ENCODE measurements at regions not wholly inside any gene's neighbourhood (a gene's known extent, or its start where the extent isn't known, plus 50 kb on each side); places are given as distances from the start of the nearest gene placed in this dataset.

GRCh38 chr2:215597577-215597976 is 161.7 kb upstream of the FN1 start:
- ATAC-seq = no peak
- ChIA-PET POLR2A (no interaction called here), CTCF (no interaction called here)
- H3K27ac Mint-ChIP-seq = no peak overlapping the region
- H3K4me3 Mint-ChIP-seq = no peak overlapping the region
- no peaks in the 10 kb centered on the region for H3K9me3 ChIP-seq (ENCODE audit: control insufficient read depth in 2 of 3, low read length in 3 of 3)
- no peak overlapping the region for H3K27ac ChIP-seq (ENCODE audit: low read depth, low read length)
- H3K4me1 Mint-ChIP-seq = no peaks in the 10 kb centered on the region
- no peaks in the 10 kb centered on the region for H3K4me1 ChIP-seq (ENCODE audit: control insufficient read depth in 2 of 2, insufficient read depth in 2 of 2, low read length in 2 of 2)
- no peaks in the 10 kb centered on the region for H3K36me3 ChIP-seq (ENCODE audit: control insufficient read depth in 2 of 3, insufficient read depth in 3 of 3, low read length in 3 of 3)
- H3K4me3 ChIP-seq (ENCODE audit: low read length) = no peak overlapping the region
- H3K27me3 ChIP-seq (ENCODE audit: control insufficient read depth in 2 of 2, insufficient read depth in 2 of 2, low read length in 2 of 2) = no peaks in the 10 kb centered on the region
- no peaks in the 10 kb centered on the region for H3K9me3 Mint-ChIP-seq
- no peak for DNase-seq
- peaks cover 0 to 4% (median 0%) of the 10 kb centered on the region in 5 donors for H3K27me3 Mint-ChIP-seq
- intact Hi-C loops (cut with micrococcal nuclease) = no loop called here
- H3K36me3 Mint-ChIP-seq = no peaks in the 10 kb centered on the region

- intact Hi-C loops (cut with micrococcal nuclease) = no loop called here
- ATAC-seq = no peak
- H3K4me1 Mint-ChIP-seq = no peaks in the 10 kb centered on the region
- H3K4me3 Mint-ChIP-seq = no peak overlapping the region
- no peaks in the 10 kb centered on the region for H3K27me3 Mint-ChIP-seq
- no peaks in the 10 kb centered on the region for H3K36me3 Mint-ChIP-seq
- no peaks in the 10 kb centered on the region for H3K36me3 ChIP-seq (ENCODE audit: control insufficient read depth in 2 of 3, insufficient read depth in 3 of 3, low read length in 3 of 3)
- no peaks in the 10 kb centered on the region for H3K4me1 ChIP-seq (ENCODE audit: control insufficient read depth in 2 of 2, insufficient read depth in 2 of 2, low read length in 2 of 2)
- H3K27ac ChIP-seq (ENCODE audit: low read depth, low read length) = no peak overlapping the region
- H3K4me3 ChIP-seq (ENCODE audit: low read length) = no peak overlapping the region
- no peak for DNase-seq
- no peak overlapping the region for H3K27ac Mint-ChIP-seq
- no peaks in the 10 kb centered on the region for H3K9me3 ChIP-seq (ENCODE audit: control insufficient read depth in 2 of 3, low read length in 3 of 3)
- no peaks in the 10 kb centered on the region for H3K27me3 ChIP-seq (ENCODE audit: control insufficient read depth in 2 of 2, insufficient read depth in 2 of 2, low read length in 2 of 2)
- POLR2A ChIA-PET = no interaction called here
- CTCF ChIA-PET = no interaction called here
- H3K9me3 Mint-ChIP-seq = no peaks in the 10 kb centered on the region
Observed at GRCh38 chr2:215594766-215595165, 158.9 kb upstream of the FN1 start.

- no peaks in the 10 kb centered on the region for H3K36me3 Mint-ChIP-seq
- intact Hi-C loops (cut with micrococcal nuclease) = no loop called here
Observed at GRCh38 chr2:215590010-215590745, 154.3 kb upstream of the FN1 start.

GRCh38 chr2:215583881-215584280 is 148.0 kb upstream of the FN1 start:
- DNase-seq = no peak
- CTCF ChIA-PET = no interaction called here
- Histone ChIP-seq H3K27ac (ENCODE audit: low read depth, low read length) (no peak overlapping the region), H3K4me3 (ENCODE audit: low read length) (no peak overlapping the region), H3K27me3 (ENCODE audit: control insufficient read depth in 2 of 2, insufficient read depth in 2 of 2, low read length in 2 of 2) (no peaks in the 10 kb centered on the region), H3K36me3 (ENCODE audit: control insufficient read depth in 2 of 3, insufficient read depth in 3 of 3, low read length in 3 of 3) (no peaks in the 10 kb centered on the region), H3K9me3 (ENCODE audit: control insufficient read depth in 2 of 3, low read length in 3 of 3) (no peaks in the 10 kb centered on the region), H3K4me1 (ENCODE audit: control insufficient read depth in 2 of 2, insufficient read depth in 2 of 2, low read length in 2 of 2) (no peaks in the 10 kb centered on the region)
- no peak overlapping the region for H3K4me3 Mint-ChIP-seq
- no peak overlapping the region for H3K27ac Mint-ChIP-seq
- H3K4me1 Mint-ChIP-seq = no peaks in the 10 kb centered on the region
- intact Hi-C loops (cut with micrococcal nuclease) = no loop called here
- POLR2A ChIA-PET = no interaction called here
- ATAC-seq = no peak
- peaks cover 0 to 8% (median 0%) of the 10 kb centered on the region in 5 donors for H3K27me3 Mint-ChIP-seq
- H3K9me3 Mint-ChIP-seq = peaks cover 0 to 1% (median 0%) of the 10 kb centered on the region in 11 donors
- no peaks in the 10 kb centered on the region for H3K36me3 Mint-ChIP-seq

More at GRCh38 chr2:215590010-215590745, 154.3 kb upstream of the FN1 start:
- no peaks in the 10 kb centered on the region for H3K27me3 ChIP-seq (ENCODE audit: control insufficient read depth in 2 of 2, insufficient read depth in 2 of 2, low read length in 2 of 2)
- DNase-seq = no peak
- no peaks in the 10 kb centered on the region for H3K36me3 ChIP-seq (ENCODE audit: control insufficient read depth in 2 of 3, insufficient read depth in 3 of 3, low read length in 3 of 3)
- H3K27ac ChIP-seq (ENCODE audit: low read depth, low read length) = no peak overlapping the region
- Mint-ChIP-seq H3K4me3 (no peak overlapping the region), H3K27me3 (no peaks in the 10 kb centered on the region), H3K27ac (peak overlapping the region in 1 of 9 donors; percentile 22), H3K4me1 (no peaks in the 10 kb centered on the region), H3K9me3 (peaks cover 0 to 1% (median 0%) of the 10 kb centered on the region in 11 donors)
- H3K9me3 ChIP-seq (ENCODE audit: control insufficient read depth in 2 of 3, low read length in 3 of 3) = no peaks in the 10 kb centered on the region
- no peak overlapping the region for H3K4me3 ChIP-seq (ENCODE audit: low read length)
- no peak for ATAC-seq
- ChIA-PET CTCF (no interaction called here), POLR2A (no interaction called here)
- no peaks in the 10 kb centered on the region for H3K4me1 ChIP-seq (ENCODE audit: control insufficient read depth in 2 of 2, insufficient read depth in 2 of 2, low read length in 2 of 2)

- Histone ChIP-seq H3K4me1 (ENCODE audit: control insufficient read depth in 2 of 2, insufficient read depth in 2 of 2, low read length in 2 of 2) (no peaks in the 10 kb centered on the region), H3K9me3 (ENCODE audit: control insufficient read depth in 2 of 3, low read length in 3 of 3) (no peaks in the 10 kb centered on the region), H3K36me3 (ENCODE audit: control insufficient read depth in 2 of 3, insufficient read depth in 3 of 3, low read length in 3 of 3) (no peaks in the 10 kb centered on the region), H3K27me3 (ENCODE audit: control insufficient read depth in 2 of 2, insufficient read depth in 2 of 2, low read length in 2 of 2) (no peaks in the 10 kb centered on the region), H3K27ac (ENCODE audit: low read depth, low read length) (no peak overlapping the region), H3K4me3 (ENCODE audit: low read length) (no peak overlapping the region)
- Mint-ChIP-seq H3K4me1 (no peaks in the 10 kb centered on the region), H3K9me3 (no peaks in the 10 kb centered on the region), H3K36me3 (no peaks in the 10 kb centered on the region), H3K27ac (no peak overlapping the region), H3K4me3 (no peak overlapping the region), H3K27me3 (peaks cover 0 to 8% (median 0%) of the 10 kb centered on the region in 5 donors)
- DNase-seq = no peak
- intact Hi-C loops (cut with micrococcal nuclease) = no loop called here
- ChIA-PET CTCF (no interaction called here), POLR2A (interaction anchor here (0.5 kb wide), 1 partner anchor 301 kb away, joined by 3 read pairs; no protein-coding TSS in a partner anchor)
- no peak for ATAC-seq
Observed at GRCh38 chr2:215579809-215580208, 143.9 kb upstream of the FN1 start.

GRCh38 chr2:215577356-215577755 is 141.5 kb upstream of the FN1 start:
- Histone ChIP-seq H3K27ac (ENCODE audit: low read depth, low read length) (no peak overlapping the region), H3K4me1 (ENCODE audit: control insufficient read depth in 2 of 2, insufficient read depth in 2 of 2, low read length in 2 of 2) (no peaks in the 10 kb centered on the region), H3K36me3 (ENCODE audit: control insufficient read depth in 2 of 3, insufficient read depth in 3 of 3, low read length in 3 of 3) (no peaks in the 10 kb centered on the region), H3K27me3 (ENCODE audit: control insufficient read depth in 2 of 2, insufficient read depth in 2 of 2, low read length in 2 of 2) (no peaks in the 10 kb centered on the region), H3K4me3 (ENCODE audit: low read length) (no peak overlapping the region), H3K9me3 (ENCODE audit: control insufficient read depth in 2 of 3, low read length in 3 of 3) (no peaks in the 10 kb centered on the region)
- POLR2A ChIA-PET = no interaction called here
- DNase-seq = no peak
- H3K36me3 Mint-ChIP-seq = no peaks in the 10 kb centered on the region
- no peak overlapping the region for H3K27ac Mint-ChIP-seq
- intact Hi-C loops (cut with micrococcal nuclease) = no loop called here
- no peak overlapping the region for H3K4me3 Mint-ChIP-seq
- peaks cover 0 to 8% (median 0%) of the 10 kb centered on the region in 5 donors for H3K27me3 Mint-ChIP-seq
- no peaks in the 10 kb centered on the region for H3K9me3 Mint-ChIP-seq
- CTCF ChIA-PET = no interaction called here
- H3K4me1 Mint-ChIP-seq = no peaks in the 10 kb centered on the region
- ATAC-seq = no peak

GRCh38 chr2:215576572-215576971 is 140.7 kb upstream of the FN1 start:
- intact Hi-C loops (cut with micrococcal nuclease) = no loop called here
- H3K36me3 ChIP-seq (ENCODE audit: control insufficient read depth in 2 of 3, insufficient read depth in 3 of 3, low read length in 3 of 3) = no peaks in the 10 kb centered on the region
- no peak overlapping the region for H3K4me3 Mint-ChIP-seq
- no peaks in the 10 kb centered on the region for H3K27me3 ChIP-seq (ENCODE audit: control insufficient read depth in 2 of 2, insufficient read depth in 2 of 2, low read length in 2 of 2)
- H3K36me3 Mint-ChIP-seq = no peaks in the 10 kb centered on the region
- DNase-seq = no peak
- POLR2A ChIA-PET = no interaction called here
- H3K9me3 Mint-ChIP-seq = no peaks in the 10 kb centered on the region
- CTCF ChIA-PET = no interaction called here
- no peaks in the 10 kb centered on the region for H3K4me1 ChIP-seq (ENCODE audit: control insufficient read depth in 2 of 2, insufficient read depth in 2 of 2, low read length in 2 of 2)
- no peak for ATAC-seq
- no peak overlapping the region for H3K4me3 ChIP-seq (ENCODE audit: low read length)
- H3K27ac Mint-ChIP-seq = no peak overlapping the region
- peaks cover 0 to 8% (median 0%) of the 10 kb centered on the region in 5 donors for H3K27me3 Mint-ChIP-seq
- H3K9me3 ChIP-seq (ENCODE audit: control insufficient read depth in 2 of 3, low read length in 3 of 3) = no peaks in the 10 kb centered on the region
- no peak overlapping the region for H3K27ac ChIP-seq (ENCODE audit: low read depth, low read length)
- no peaks in the 10 kb centered on the region for H3K4me1 Mint-ChIP-seq

Measured in naive thymus-derived CD4-positive, alpha-beta T cell (primary cell).